Hepatic stellate cell (primary cell): ENCODE measurements at regions not wholly inside any gene's neighbourhood (a gene's known extent, or its start where the extent isn't known, plus 50 kb on each side); places are given as distances from the start of the nearest gene placed in this dataset.
"Not testable (repeated sequence)": the region's sequence is repeated elsewhere in the genome, so short reads cannot be mapped to it uniquely, and the experiment has no call there.

Experiments used
- DNase-seq: peaks from one replicate; pipeline ENCODE4 v3.0.0; 2011; ENCODE audit warnings: low spot score

GRCh38 chr3:168753724-168754123 is 658.0 kb upstream of the GOLIM4 start:
- DNase-seq = no peak

DNA sequence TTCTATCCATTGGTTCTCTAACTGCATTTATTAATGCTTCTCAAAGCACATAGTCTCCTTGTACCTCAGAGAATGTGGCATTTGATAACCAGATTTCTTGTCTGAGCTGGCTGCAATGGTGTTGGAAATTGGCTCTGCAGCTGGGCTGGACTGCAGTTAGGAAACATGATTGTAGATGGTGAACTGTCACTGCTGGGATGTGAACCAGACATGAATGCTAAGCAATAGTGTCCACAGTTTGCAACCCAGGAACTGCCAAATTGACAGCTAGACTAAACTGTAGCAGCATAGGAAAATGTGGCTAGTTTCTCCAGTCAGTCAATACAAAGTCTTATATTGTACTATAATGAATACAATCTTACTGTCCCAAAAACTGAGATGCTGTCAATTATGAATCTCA is 656.6 kb upstream of the GOLIM4 start:
- no peak for DNase-seq

- DNase-seq = no peak
These were observed 652.0 kb upstream of the GOLIM4 start for GRCh38 chr3:168747697-168748096.

GRCh38 chr3:168738527-168739325 is 643.0 kb upstream of the GOLIM4 start:
- no peak for DNase-seq

GRCh38 chr3:168736202-168736601 is 640.5 kb upstream of the GOLIM4 start:
- DNase-seq = no peak

DNA sequence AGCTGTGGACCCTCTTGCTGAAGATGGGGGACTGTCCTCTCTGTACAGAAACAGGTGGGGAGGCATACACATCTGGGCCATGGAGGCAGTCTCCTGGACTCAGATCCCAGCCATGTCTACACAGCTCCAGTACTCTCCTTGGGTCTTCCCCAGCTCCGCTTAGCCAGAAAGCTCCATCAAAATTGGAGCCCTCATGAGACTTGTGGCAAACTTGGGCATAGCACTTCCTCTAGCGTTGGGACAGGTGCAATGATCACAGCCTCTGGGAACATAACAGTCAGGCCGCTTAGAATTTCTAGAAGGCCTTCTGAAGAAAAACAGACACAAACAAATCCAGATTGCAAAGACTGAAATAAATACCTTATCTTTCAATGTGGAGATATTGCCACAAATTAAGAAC is 634.3 kb upstream of the GOLIM4 start:
- DNase-seq = no peak

DNA sequence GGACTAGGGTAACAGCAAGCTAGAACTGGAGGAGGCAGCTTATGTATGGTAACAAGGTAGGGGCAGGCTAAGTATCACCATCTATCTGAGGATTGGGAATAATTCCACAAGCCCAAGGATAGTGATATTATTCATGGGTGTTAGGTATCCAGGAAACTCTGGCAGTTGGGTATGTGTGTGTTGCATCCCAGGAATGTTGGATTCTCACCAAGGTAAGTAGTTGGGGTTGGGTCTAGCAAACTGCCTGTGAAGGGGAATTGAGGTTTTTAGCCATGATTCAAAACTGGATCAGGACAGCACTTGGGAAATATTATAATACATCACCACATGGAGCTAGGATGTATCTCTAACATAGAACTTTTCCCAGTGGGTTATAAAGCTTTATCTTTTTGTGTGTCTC is 626.4 kb upstream of the GOLIM4 start:
- no peak for DNase-seq

- no peak for DNase-seq
These were observed 619.0 kb upstream of the GOLIM4 start for GRCh38 chr3:168714609-168715240.

DNA sequence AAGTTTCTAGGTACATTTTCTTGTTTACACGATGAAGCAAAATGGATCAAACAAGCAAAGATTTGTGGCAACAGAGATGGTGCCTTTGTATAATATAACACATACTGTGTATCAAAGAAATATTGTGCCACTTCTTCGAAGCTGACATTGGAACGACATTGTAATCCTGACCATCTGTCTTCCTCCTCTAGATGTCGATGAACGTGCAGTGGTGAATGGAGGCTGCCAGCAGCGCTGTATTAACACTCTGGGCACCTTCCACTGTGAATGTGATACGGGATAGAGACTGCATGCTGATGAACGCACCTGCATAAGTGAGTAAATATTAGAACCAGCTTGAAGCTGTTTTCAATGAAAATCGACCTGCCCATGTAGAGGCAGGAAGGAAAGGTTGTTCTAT is 613.3 kb upstream of the GOLIM4 start:
- DNase-seq = no peak

- no peak for DNase-seq
These were observed 612.2 kb upstream of the GOLIM4 start for GRCh38 chr3:168707900-168708299.

- DNase-seq = no peak
These were observed 609.7 kb upstream of the GOLIM4 start for GRCh38 chr3:168705412-168705811.

DNA sequence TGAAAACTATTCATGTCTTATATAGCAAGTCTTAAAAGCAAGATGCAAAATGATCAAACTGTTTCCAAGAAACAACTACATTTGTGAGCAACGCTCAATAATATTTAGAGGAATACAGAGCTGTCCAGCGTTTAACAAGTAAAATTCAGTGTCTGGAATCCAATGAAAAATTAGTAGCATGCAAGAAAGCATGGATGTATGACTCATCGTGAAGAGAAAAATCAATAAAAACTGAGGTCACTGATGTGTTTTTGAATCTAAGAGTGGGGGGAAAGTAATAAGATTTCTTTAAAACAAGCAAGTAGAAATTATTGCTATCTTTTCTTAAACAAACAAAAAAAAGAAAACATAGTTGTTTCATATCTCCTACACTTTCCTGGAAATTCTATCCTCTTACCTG is 600.3 kb upstream of the GOLIM4 start:
- DNase-seq = no peak

DNA sequence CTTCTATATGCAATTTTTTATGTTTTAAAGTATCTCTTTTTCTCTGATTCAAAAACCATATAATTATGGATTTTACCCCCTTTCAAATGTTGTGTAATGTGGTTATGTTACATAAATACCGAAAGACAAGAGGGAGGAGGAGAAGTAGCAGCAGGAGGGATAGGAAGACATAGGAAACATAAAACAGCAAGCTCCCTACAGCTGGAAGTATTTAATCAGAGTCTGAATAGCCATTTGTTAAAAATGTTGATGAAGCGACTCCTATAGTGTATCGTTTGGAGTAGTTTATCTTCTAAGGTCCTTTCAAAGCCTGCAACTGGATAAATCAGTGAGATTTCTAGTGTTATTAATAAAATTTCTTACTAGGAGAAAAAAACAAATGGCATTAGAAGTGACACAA is 598.1 kb upstream of the GOLIM4 start:
- DNase-seq = no peak

DNA sequence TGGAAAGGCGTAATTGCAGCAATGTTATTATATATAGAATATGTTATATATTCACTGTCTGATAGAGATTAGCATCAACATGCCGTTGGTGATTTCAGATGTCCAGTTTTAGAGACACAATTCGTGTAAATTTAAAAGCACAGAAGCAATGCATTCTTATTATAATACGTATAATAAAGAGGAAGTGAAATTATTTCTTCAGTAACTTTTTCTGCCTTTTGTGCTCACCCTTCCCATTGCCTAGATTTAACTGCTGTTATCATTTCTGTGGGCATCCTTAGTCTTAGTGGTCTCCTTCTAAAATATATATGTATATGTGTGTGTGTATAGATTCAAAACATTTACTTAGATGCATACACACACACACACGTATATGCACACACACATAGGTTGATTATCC is 592.5 kb upstream of the GOLIM4 start:
- no peak for DNase-seq

DNA sequence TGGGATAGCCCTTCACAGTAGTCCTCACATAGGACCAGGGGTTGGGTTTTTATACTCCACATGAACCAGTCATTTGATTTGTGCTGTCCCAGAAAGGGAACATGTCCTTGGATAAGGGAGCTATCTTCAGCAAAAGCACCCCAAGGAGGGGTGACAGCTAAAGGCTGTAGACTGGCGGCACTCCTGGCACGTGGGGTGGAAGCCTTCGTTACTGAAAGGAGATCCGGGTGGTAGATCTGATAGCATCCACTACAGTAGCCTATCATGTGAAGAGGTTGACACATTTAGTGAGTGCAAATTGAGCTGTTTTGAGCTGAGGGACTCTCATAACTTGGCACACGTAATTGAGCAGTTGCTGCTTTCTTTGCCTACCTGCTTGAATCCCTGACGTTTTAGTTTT is 588.8 kb upstream of the GOLIM4 start:
- no peak for DNase-seq

DNA sequence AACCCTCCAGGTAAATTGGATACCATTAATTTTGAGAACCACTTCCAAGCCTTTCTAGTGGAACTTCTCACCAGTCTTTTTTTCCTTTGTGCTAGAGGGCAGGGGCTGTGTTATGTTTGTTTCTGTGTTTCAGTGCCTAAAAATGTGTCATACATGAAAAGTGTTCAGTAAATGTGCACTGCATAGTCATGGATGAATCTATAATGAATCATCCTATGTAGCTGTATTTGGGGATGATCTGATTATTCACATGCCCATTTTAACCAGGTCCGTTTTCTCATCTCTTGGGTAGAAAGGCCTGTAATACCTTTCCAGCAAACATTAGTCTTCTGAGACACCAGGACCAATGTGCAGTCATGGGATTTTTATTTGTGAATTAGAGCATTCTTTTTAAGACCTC is 583.0 kb upstream of the GOLIM4 start:
- DNase-seq = no peak

GRCh38 chr3:168671091-168671490 is 575.4 kb upstream of the GOLIM4 start:
- DNase-seq = no peak

DNA sequence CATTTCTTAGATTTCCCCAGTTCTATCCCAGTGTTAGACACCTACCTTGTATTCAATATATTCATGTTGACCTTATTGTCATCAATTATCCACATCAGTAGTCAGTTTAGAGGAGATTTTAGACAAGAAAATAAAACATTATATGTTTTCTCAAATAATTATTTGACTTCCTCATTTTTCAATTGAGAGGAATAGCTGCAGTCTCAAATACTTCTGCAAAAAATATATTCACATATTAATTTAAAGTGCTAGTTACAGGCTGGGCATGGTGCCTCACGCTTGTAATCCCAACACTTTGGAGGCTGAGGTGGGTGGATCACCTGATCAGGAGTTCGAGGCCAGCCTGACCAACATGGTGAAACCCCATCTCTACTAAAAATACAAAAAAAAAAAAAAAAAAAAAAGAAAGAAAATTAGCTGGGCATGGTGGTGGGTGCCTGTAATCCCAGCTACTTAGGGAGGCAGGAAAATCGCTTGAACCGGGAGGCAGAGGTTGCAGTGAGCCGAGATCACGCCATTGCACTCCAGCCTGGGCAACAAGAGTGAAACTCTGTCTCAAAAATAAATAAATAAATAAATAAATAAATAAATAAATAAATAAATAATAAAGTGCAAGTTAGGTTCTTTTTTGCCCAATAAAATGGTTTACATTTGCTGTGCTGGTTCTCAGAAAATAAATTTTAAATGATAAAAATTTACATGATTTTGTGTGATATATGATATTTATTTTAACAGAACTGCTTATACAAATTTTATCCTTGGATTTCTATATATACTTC is 565.3 kb upstream of the GOLIM4 start:
- DNase-seq = not testable (repeated sequence)

DNA sequence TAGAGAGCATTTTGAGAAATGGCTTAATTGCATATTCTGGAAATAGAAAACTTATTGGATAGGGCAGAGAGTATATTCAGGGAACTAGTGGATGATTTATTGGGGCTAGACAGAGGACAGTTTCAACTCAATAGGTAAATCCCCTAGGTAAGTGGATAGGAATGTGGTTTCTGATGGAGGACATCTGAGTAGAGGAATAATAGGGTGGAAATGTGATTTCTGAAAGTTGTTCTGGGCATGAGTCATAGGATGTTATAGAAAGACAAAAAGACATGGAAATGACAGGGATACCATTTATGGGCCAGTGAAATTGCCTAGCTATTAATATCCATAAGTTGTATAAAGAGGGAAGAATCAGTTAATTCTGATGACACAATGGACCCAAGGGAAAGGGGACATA is 563.3 kb upstream of the GOLIM4 start:
- no peak for DNase-seq

DNA sequence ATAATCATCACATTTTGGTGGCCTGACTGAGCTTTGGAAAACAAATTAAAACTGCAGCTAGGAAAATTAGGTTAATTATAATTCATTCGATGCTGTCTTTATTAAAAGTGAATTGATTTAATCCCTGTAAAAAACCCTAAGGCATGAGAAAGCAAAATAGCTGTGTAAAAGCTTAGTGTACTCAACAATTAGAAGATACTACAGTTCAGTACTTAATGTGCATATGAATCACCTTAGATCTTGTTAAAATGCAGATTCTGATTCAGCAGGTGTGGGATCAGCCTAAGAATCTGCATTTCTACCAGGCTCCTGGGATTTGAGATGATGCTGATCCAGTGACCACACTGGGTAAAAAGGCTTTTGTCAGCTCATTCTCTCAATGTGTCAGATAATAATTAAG is 559.9 kb upstream of the GOLIM4 start:
- no peak for DNase-seq

- DNase-seq = no peak
These were observed 559.0 kb upstream of the GOLIM4 start for GRCh38 chr3:168654700-168655099.

- DNase-seq = no peak
These were observed 557.5 kb upstream of the GOLIM4 start for GRCh38 chr3:168653255-168653654.

DNA sequence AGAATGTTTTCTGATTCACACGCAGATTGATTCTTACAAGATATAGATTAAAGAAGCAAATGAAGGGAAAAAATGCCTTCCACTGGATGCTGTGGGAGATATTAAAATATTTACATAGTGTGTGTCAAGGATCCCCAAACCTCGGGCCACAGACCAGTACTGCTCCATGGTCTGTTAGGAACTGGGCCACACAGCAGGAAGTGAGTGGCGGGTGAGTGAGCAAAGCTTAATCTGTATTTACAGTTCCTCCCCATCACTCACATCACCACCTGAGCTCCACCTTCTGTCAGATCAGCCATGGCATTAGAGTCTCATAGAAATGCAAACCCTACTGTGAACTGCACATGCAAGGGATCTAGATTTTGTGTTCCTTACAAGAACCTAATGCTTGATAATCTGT is 552.6 kb upstream of the GOLIM4 start:
- DNase-seq = no peak
